ENCODE measurements at regions not wholly inside any gene's neighbourhood (a gene's known extent, or its start where the extent isn't known, plus 50 kb on each side); places are given as distances from the start of the nearest gene placed in this dataset.

- Mint-ChIP-seq H3K4me1 (peaks cover 4% of the 10 kb centered on the region), H3K27me3 (ENCODE audit: insufficient read depth) (no peaks in the 10 kb centered on the region), H3K27ac (no peak overlapping the region), H3K4me3 (no peak overlapping the region), H3K36me3 (ENCODE audit: low read depth) (no peaks in the 10 kb centered on the region), H3K9me3 (no peaks in the 10 kb centered on the region)
- TF ChIP-seq CTCF (conservative IDR thresholded peaks at IDR 0.05): no peak
- H3K36me3 ChIP-seq (ENCODE audit: control insufficient read depth, insufficient read depth, low read length): no peaks in the 10 kb centered on the region
- H3K27me3 ChIP-seq (ENCODE audit: control insufficient read depth, insufficient read depth, low read length, poor library complexity, severe bottlenecking): no peaks in the 10 kb centered on the region
- H3K27ac ChIP-seq (ENCODE audit: low read depth, low read length): no peak overlapping the region
- DNase-seq: no peak
- no peaks in the 10 kb centered on the region for H3K9me3 ChIP-seq (ENCODE audit: control insufficient read depth, low read length)
- 100% methylated on average over 1 of the region's 1 CpG; no CpG with 5 or more reads in 1 of the 2 experiments for WGBS, 2 experiments (ENCODE audit: insufficient coverage in 1 of 2, insufficient read length in 1 of 2)
- H3K4me3 ChIP-seq (ENCODE audit: low read length): no peak overlapping the region
- H3K4me1 ChIP-seq (ENCODE audit: control insufficient read depth, insufficient read depth, low read length): no peaks in the 10 kb centered on the region
- no peak overlapping the region for H3K9ac ChIP-seq (ENCODE audit: extremely low read depth, low read length, poor library complexity, severe bottlenecking)
These were observed 745.0 kb upstream of the ACO1 start for GRCh38 chr9:31639451-31639850.

- Mint-ChIP-seq H3K4me3 (no peak overlapping the region), H3K36me3 (ENCODE audit: low read depth) (no peaks in the 10 kb centered on the region), H3K4me1 (no peaks in the 10 kb centered on the region), H3K9me3 (no peaks in the 10 kb centered on the region), H3K27me3 (ENCODE audit: insufficient read depth) (no peaks in the 10 kb centered on the region), H3K27ac (no peak overlapping the region)
- Histone ChIP-seq H3K4me3 (ENCODE audit: low read length) (no peak overlapping the region), H3K36me3 (ENCODE audit: control insufficient read depth, insufficient read depth, low read length) (no peaks in the 10 kb centered on the region), H3K9me3 (ENCODE audit: control insufficient read depth, low read length) (no peaks in the 10 kb centered on the region), H3K27ac (ENCODE audit: low read depth, low read length) (no peak overlapping the region), H3K4me1 (ENCODE audit: control insufficient read depth, insufficient read depth, low read length) (no peaks in the 10 kb centered on the region), H3K27me3 (ENCODE audit: control insufficient read depth, insufficient read depth, low read length, poor library complexity, severe bottlenecking) (no peaks in the 10 kb centered on the region), H3K9ac (ENCODE audit: extremely low read depth, low read length, poor library complexity, severe bottlenecking) (no peak overlapping the region)
- TF ChIP-seq CTCF (conservative IDR thresholded peaks at IDR 0.05): no peak
- no peak for DNase-seq
- WGBS, 2 experiments (ENCODE audit: insufficient coverage in 1 of 2, insufficient read length in 1 of 2): 71 to 79% methylated on average over 3 of the region's 3 CpGs
These were observed 715.1 kb upstream of the ACO1 start for GRCh38 chr9:31669311-31669710.

- no peaks in the 10 kb centered on the region for H3K27me3 Mint-ChIP-seq (ENCODE audit: insufficient read depth)
- no peak overlapping the region for H3K4me3 ChIP-seq (ENCODE audit: low read length)
- no peaks in the 10 kb centered on the region for H3K9me3 Mint-ChIP-seq
- peaks cover 3% of the 10 kb centered on the region for H3K4me1 ChIP-seq (ENCODE audit: control insufficient read depth, insufficient read depth, low read length)
- H3K4me3 Mint-ChIP-seq: no peak overlapping the region
- no peaks in the 10 kb centered on the region for H3K27me3 ChIP-seq (ENCODE audit: control insufficient read depth, insufficient read depth, low read length, poor library complexity, severe bottlenecking)
- no peaks in the 10 kb centered on the region for H3K9me3 ChIP-seq (ENCODE audit: control insufficient read depth, low read length)
- DNase-seq: no peak
- no peaks in the 10 kb centered on the region for H3K36me3 ChIP-seq (ENCODE audit: control insufficient read depth, insufficient read depth, low read length)
- peaks cover 4% of the 10 kb centered on the region for H3K4me1 Mint-ChIP-seq
- no peaks in the 10 kb centered on the region for H3K36me3 Mint-ChIP-seq (ENCODE audit: low read depth)
- 93 to 100% methylated on average over 2 to 3 of the region's 3 CpGs for WGBS, 2 experiments (ENCODE audit: insufficient coverage in 1 of 2, insufficient read length in 1 of 2)
- no peak overlapping the region for H3K9ac ChIP-seq (ENCODE audit: extremely low read depth, low read length, poor library complexity, severe bottlenecking)
- no peak for TF ChIP-seq CTCF (conservative IDR thresholded peaks at IDR 0.05)
- no peak overlapping the region for H3K27ac Mint-ChIP-seq
- H3K27ac ChIP-seq (ENCODE audit: low read depth, low read length): no peak overlapping the region
These were observed 713.4 kb upstream of the ACO1 start for GRCh38 chr9:31671011-31671410.
